WTC11 (cell line): ENCODE measurements at regions not wholly inside any gene's neighbourhood (a gene's known extent, or its start where the extent isn't known, plus 50 kb on each side); places are given as distances from the start of the nearest gene placed in this dataset.

Source experiments
- AFF4 ChIP-seq: sonication (generic); formaldehyde crosslinking; IDR thresholded peaks from 2 replicates; pipeline ENCODE4 v1.8.1; 2023; ENCODE audit warnings: mild to moderate bottlenecking, missing genetic modification reagents, borderline replicate concordance
- CREM ChIP-seq: sonication (generic); formaldehyde crosslinking; IDR thresholded peaks from 2 replicates; pipeline ENCODE4 v1.8.1; 2022; ENCODE audit warnings: mild to moderate bottlenecking, missing genetic modification reagents, moderate library complexity
- EMX1 ChIP-seq: fragments of 250-450 bp; sonication (Bioruptor Pico); IDR thresholded peaks from 2 replicates; pipeline ENCODE4 v1.8.0; 2021; ENCODE audit warnings: mild to moderate bottlenecking
- ETV6 ChIP-seq: sonication (generic); formaldehyde crosslinking; IDR thresholded peaks from 2 replicates; pipeline ENCODE4 v1.8.1; 2022; ENCODE audit warnings: mild to moderate bottlenecking, missing genetic modification reagents
- FOXK1 ChIP-seq: sonication (generic); formaldehyde crosslinking; IDR thresholded peaks from 2 replicates; pipeline ENCODE4 v1.8.0; 2022; ENCODE audit warnings: mild to moderate bottlenecking, moderate library complexity, missing genetic modification reagents
- IRF2 ChIP-seq: sonication (generic); formaldehyde crosslinking; IDR thresholded peaks from 2 replicates; pipeline ENCODE4 v1.8.0; 2022; ENCODE audit warnings: low read depth, missing genetic modification reagents, borderline replicate concordance
- JUN ChIP-seq: sonication (generic); formaldehyde crosslinking; IDR thresholded peaks from 2 replicates; pipeline ENCODE4 v1.8.0; 2023; ENCODE audit warnings: mild to moderate bottlenecking, missing genetic modification reagents
- PRDM15 ChIP-seq: sonication (generic); formaldehyde crosslinking; IDR thresholded peaks from 2 replicates; pipeline ENCODE4 v1.8.0; 2022; ENCODE audit warnings: missing genetic modification reagents
- PREB ChIP-seq: sonication (generic); formaldehyde crosslinking; IDR thresholded peaks from 2 replicates; pipeline ENCODE4 v1.8.1; 2022; ENCODE audit warnings: mild to moderate bottlenecking, missing genetic modification reagents, moderate library complexity, borderline replicate concordance
- TEAD4 ChIP-seq: sonication (generic); formaldehyde crosslinking; IDR thresholded peaks from 2 replicates; pipeline ENCODE4 v1.8.0; 2022; ENCODE audit warnings: mild to moderate bottlenecking, missing genetic modification reagents
- TF ChIP-seq, protein P1 (sequence below): fragments of 200-600 bp; IDR thresholded peaks from 2 replicates; pipeline ENCODE4 v1.8.0; 2022; ENCODE audit warnings: antibody characterized with exemption
- TF ChIP-seq, protein P2 (sequence below): sonication (generic); formaldehyde crosslinking; IDR thresholded peaks from 2 replicates; pipeline ENCODE4 v1.8.0; 2022; ENCODE audit warnings: mild to moderate bottlenecking, missing genetic modification reagents
- TF ChIP-seq, protein P3 (sequence below): sonication (generic); formaldehyde crosslinking; conservative IDR thresholded peaks from 2 replicates; pipeline ENCODE4 v1.8.1; 2022; ENCODE audit warnings: mild to moderate bottlenecking, missing genetic modification reagents

- no peak for TF ChIP-seq CREM
- no peak for TF ChIP-seq PREB (CRISPR knock-in tag)
- TF ChIP-seq AFF4 (CRISPR knock-in tag), result no peak
- TF ChIP-seq, protein P1, sequence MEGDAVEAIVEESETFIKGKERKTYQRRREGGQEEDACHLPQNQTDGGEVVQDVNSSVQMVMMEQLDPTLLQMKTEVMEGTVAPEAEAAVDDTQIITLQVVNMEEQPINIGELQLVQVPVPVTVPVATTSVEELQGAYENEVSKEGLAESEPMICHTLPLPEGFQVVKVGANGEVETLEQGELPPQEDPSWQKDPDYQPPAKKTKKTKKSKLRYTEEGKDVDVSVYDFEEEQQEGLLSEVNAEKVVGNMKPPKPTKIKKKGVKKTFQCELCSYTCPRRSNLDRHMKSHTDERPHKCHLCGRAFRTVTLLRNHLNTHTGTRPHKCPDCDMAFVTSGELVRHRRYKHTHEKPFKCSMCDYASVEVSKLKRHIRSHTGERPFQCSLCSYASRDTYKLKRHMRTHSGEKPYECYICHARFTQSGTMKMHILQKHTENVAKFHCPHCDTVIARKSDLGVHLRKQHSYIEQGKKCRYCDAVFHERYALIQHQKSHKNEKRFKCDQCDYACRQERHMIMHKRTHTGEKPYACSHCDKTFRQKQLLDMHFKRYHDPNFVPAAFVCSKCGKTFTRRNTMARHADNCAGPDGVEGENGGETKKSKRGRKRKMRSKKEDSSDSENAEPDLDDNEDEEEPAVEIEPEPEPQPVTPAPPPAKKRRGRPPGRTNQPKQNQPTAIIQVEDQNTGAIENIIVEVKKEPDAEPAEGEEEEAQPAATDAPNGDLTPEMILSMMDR, result no peak
- TF ChIP-seq JUN (CRISPR knock-in tag), result no peak
- no peak for TF ChIP-seq TEAD4
- no peak for TF ChIP-seq EMX1
- TF ChIP-seq, protein P2, sequence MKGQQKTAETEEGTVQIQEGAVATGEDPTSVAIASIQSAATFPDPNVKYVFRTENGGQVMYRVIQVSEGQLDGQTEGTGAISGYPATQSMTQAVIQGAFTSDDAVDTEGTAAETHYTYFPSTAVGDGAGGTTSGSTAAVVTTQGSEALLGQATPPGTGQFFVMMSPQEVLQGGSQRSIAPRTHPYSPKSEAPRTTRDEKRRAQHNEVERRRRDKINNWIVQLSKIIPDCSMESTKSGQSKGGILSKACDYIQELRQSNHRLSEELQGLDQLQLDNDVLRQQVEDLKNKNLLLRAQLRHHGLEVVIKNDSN, result no peak
- no peak for TF ChIP-seq ETV6 (CRISPR knock-in tag)
- no peak for TF ChIP-seq FOXK1 (CRISPR knock-in tag)
- no peak for TF ChIP-seq PRDM15 (CRISPR knock-in tag)
- TF ChIP-seq, protein P3, sequence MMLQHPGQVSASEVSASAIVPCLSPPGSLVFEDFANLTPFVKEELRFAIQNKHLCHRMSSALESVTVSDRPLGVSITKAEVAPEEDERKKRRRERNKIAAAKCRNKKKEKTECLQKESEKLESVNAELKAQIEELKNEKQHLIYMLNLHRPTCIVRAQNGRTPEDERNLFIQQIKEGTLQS (CRISPR knock-in tag), result no peak
- TF ChIP-seq IRF2, result no peak
Observed at GRCh38 chr6:91438570-91438969, 851.7 kb upstream of the MAP3K7 start.
